EL (cell line): ENCODE measurements at regions not wholly inside any gene's neighbourhood (a gene's known extent, or its start where the extent isn't known, plus 50 kb on each side); places are given as distances from the start of the nearest gene placed in this dataset.
A peak's percentile ranks its signal among the peaks of the same experiment; 100 is the strongest.
"Not testable (repeated sequence)": the region's sequence is repeated elsewhere in the genome, so short reads cannot be mapped to it uniquely, and the experiment has no call there.

Source experiments
- DNase-seq: peaks from one replicate; pipeline ENCODE4 v3.0.0-alpha.2; 2016

DNA sequence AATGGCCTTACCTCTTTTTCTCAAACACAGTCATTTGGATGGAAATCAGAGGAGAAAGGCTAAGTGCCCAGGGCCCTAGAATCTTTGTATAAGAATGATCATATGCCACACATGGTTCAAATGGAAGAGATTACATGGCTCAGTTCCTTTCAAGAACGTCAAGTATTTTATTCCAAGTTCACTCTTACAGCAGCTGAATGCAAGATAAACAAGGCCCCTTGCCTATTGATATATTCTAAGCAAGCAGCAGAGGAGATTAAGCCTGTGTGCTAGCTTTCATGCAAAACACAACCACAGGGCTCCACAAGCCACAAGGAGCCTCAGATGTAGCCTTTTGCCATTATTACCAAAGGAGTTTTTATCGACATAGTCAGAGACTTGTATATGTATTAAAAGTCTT lies 55.3 kb upstream of the SLCO6A1 start:
- no peak for DNase-seq

DNA sequence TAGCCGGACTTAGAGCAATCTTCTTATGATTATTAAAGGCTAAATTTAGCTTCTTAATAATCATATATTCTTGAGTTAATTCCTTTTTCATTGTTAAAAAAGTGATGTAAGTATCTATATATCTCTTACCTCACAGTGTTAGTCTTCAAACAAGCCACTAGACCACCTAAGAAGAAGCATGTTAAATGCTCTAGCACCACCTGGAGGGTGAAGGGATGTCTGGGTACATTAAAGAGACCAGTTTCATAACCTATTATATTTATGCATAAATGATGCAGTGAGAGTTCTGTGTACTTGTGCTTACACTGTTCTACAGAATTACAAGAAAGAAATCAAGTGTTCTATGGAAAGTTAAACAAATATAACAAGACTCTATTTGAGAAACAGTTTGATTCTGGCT lies 55.9 kb upstream of the SLCO6A1 start:
- DNase-seq, result no peak

DNA sequence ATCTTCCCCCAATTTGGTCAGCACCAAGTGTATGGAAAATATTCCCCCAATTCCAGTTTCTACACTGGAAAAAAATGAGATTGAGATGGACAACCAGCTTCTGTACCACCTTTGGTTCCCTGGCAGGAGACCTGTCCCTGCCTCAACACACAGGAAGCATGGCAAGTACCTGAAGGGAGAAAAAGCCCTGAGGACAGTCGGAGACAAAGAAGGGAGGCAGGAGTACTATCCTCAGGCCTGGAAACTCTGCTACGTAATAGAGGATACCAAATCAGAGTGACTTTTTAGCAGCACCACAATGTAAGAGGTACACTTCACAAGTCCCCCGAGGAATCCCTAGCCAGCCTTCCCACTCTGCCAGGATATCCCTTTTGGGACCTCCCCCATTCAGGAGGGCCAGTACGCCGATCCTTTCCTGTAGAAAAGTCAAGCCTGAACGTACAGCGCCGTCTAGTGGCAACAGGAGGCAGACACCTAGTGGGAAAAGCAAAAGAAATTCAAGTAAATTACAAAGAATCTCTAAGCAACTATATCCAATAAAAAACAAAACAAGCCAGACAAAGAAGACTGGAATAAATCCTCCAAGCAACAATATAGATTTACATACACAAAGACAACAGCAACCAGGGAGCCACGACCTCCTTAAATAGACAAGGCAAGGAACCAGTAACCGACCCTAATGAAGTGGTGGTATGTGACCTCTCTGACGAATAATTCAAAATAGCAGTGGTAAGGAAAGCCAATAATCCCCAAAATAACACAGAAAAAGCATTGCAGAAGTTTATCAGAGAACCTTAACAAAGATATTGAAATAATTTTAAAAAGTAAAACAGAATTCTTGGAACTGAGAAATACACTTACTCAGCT lies 63.3 kb upstream of the SLCO6A1 start:
- peak; percentile 42 for DNase-seq

DNA sequence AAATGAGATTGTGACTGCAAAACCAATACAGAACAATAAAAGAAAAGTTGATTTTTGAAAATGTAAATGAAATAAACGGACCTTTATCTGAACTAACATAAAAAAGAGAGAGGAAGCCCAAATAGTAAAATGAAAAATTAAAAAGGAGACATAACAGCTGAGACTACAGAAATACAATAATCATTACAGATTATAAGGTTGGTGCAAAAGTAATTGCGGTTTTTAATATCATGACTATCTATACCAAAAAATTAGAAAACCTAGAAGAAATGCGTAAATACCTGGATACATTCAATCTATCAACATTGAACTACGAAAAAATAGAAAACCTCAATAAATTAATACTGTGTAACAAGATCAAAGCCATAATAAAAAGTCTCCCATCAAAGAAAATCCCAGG lies 71.9 kb upstream of the SLCO6A1 start:
- no peak for DNase-seq

DNA sequence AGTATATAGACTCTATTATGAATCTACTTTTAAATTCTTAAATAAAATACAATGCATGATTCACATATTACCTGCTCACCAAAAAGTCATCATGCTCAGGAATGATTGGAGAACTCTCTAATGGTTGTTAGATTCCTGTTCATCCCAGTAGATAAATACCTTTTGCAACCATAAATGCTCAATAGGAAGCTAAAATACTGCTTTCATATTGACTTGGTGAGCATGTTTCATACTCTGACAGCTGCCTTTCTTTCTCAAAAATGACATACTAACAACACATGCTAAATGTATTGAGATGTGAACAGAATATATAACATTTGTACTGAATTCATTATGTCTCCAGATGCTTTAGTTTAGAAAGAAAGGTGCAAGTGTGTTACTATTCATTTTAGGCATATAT lies 79.6 kb upstream of the SLCO6A1 start:
- no peak for DNase-seq

DNA sequence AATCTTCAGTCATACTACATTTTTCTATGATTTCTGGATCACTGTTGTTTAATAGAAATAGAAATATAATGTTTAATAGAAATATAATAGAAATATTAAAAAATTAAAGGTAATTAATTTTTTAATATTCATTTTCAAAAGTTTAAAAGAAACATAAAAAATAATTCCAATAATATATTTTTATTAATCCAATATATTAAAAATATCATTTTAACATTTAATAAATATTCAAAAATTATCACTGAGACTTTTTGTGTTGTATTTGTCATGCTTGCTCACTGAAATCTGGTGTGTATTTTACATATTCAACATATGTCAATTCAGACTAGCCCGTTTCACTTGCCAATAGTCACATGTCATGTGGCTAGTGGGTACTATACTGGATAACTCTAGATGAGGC lies 80.6 kb upstream of the SLCO6A1 start:
- DNase-seq, result no peak

DNA sequence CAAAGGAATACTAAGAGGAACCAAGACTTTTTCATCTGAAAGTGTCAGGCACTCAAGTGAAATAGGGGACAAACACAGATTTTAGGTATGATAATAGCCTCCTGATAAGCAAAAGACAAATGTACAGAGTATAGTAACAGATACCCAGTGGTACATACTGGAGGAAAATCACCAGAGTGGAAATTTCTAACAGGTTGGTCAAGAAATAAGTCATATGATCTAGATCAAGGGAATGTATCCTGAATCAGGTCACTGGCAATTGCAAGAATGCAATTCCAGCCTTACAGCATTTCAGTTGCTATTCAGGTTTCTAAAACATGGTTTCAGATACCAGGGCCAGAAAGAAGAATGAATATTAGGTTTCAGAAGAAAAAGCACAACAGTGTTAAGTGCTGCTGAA lies 82.2 kb upstream of the SLCO6A1 start:
- no peak for DNase-seq

DNA sequence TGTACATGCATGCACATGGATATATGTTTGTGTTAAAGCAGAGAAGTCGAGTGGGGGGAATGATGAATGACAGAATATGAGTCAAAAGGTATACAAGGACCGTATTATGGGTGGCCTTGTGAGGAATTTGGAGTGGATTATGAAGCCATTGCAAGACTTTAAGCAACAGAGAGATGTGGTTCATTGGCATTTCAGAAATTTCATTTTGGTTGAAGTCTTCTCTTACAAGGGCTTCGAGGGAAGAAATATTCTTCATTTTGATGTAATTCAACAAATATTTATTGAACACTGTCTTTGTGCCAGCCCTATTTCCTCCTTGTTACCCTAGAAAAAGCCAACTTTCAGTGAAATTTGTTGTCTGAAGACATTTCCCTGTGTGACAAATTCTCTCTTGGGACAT lies 83.9 kb upstream of the SLCO6A1 start:
- DNase-seq, result peak; percentile 39

DNA sequence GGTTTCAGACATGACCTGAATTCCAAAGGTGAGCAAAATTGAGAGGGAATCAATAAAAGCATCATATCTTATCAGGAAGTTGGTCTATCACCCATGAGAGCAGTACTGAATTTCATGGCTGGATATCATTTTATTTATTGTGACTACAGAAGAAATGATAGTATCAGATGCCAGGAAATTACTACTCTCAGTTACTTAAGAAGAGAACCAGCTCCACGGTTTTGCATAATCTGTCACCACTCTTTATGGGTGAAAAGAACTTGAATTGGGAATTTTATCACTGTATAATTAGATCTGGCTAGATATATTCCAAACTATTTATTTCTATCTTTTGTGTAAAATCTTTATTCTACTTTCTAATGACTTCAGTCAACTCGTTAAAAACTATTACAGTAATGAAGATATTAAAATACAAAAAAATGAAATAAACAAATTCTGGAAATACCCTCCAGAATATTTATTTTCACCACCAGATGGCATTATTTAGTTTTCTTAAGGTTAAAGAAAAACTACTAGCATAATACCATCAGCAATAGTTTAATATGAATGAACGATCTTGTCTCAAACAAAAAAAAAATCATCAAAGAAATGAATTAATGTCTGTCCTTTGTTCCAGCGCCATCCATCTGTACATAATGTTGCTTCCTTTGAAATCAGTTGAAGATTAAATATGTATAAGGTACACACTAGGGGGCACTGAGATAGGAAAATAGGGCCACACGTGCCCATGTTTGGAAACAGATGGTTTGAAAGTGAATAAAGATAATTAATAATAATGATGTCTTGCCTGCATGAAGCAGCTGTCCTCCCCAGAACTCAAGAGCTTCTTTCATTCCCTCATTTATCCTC lies 84.7 kb upstream of the SLCO6A1 start:
- DNase-seq, result peak; percentile 16

DNA sequence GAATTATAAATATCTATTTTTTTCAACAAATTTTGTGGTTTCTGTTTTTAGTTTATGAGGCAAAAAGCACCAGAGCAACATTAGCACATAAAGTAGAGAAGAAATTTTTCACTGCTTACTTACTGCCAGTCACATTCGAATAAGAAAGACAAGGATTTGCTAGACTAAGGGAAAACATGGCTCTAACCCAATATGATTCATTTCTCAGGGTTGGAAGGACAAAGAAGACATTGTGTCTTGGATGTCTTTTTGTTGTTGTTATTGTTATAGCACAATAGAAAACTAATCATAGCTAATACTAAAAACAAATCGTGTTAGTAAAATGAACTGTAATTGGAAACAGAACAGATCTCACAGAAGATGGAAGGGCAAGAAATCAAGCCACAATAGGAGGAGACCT lies 90.9 kb upstream of the SLCO6A1 start:
- DNase-seq, result no peak

DNA sequence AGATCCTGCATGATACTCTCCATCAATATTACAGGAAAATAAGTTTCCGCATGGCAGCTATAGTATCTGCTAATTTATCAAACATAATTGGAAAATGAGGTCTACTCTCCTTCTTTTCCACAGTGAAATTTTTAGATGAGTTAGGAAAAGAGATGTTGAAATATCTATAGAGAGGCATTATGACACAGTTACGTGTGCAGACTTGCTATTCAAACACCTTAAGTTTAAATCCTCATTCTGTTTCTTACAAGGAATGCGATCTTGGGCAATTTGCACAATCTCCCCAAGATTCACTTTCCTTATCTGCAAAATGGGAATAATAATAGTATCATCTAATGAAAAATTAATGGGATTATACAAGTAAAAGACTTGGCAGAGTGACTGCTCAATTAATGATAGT lies 91.7 kb upstream of the SLCO6A1 start:
- no peak for DNase-seq

DNA sequence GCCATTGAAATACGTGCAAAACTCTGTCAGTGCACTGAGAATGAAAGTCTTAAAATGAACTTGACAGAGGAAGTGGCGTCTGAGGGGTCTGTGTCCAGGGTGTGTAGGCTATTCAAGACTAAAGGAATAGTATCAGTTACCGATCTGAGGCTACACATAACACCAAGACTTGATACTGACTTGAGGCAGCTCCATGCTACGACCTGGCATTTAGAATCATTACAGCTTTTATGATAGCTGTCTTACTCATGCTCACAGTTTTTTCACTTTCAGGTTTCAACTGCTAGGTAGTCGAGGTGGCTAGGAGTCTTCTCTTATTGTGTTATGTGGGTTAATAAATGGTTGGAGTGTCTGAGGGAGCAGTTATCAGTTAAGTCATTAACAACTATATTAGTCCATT lies 92.8 kb upstream of the SLCO6A1 start:
- no peak for DNase-seq

DNA sequence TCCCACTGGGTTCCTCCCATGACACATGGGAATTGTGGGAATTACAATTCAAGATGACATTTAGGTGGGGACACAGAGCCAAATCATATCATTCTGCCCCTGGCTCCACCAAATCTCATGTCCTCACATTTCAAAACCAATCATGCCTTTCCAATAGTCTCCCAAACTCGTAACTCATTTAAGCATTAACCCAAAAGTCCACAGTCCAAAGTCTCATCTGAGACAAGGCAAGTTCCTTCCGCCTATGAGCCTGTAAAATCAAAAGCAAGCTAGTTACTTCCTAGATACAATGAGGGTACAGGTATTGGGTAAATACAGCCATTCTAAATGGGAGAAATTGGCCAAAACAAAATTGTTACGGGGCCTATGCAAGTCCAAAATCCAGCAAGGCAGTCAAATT lies 93.8 kb upstream of the SLCO6A1 start:
- not testable (repeated sequence) for DNase-seq

DNA sequence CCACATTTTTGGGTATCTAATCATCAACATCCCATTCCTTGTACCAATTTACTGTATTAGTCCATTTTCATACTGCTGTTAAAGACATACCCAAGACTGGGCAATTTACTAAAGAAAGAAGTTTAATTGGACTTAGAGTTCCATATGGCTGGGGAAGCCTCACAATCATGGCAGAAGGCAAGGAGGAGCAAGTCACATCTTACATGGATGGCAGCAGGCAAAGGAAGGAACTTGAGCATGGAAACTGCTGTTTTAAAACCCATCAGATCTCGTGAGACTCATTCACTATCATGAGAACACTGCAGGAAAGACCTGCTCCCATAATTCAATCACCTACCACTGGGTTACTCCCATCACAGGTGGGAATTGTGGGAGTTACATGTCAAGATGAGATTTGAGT lies 95.4 kb upstream of the SLCO6A1 start:
- DNase-seq, result no peak

DNA sequence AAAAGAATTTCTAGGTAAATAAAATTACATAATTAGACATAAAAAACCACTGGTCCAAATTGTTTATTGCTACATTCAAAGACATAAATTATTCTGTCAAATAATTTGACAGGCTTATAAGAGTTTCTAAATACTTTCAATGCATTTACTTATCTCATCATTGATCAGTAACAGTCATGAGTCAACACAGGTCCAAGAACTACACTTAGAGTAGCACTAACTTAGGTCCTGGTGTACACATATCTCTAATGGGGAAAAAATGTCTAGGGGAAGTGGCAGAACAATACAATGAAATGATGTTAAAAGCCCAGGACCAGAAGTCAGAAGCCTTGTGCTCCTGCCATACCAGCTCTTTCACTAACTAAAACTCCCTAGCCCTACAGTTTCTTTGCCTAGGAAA lies 96.5 kb upstream of the SLCO6A1 start:
- DNase-seq, result peak; percentile 11

DNA sequence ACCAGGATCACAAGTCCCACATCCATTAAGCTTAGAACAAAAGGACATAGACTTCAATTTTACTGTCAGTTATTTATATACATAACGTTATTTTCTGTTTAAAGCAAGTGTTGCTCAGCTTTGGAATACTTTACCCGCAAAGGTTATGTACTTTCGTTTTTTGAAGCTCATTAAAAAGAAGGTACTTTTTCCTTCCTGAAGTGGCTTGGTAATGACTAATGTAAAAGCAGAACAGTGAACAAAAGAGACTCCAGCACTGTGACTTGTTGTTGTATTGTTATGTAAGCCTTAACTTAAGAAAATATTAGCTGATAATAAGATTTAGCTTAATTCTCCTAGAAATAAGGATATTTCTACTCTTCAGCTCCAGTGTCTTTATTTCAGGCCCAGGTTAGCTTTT lies 97.3 kb upstream of the SLCO6A1 start:
- DNase-seq, result no peak

DNA sequence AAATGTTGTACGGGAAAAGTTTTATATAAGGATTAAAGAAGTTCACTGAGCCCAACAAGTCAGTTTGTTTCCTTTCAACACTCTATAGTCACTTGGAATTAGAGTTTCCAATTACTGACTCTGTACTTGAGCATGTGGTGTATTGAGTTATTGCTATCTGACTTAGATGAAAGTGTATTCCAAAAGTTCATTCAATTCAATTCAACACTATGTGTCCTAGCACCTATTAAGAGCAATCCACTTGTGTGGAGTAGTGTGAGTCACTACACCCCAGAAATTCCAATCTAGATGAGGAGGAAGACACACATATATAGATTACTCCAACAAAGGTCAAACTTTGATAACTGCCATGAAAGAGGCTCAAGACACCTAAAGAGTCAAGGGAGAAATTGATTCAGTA lies 98.2 kb upstream of the SLCO6A1 start:
- peak; percentile 16 for DNase-seq

DNA sequence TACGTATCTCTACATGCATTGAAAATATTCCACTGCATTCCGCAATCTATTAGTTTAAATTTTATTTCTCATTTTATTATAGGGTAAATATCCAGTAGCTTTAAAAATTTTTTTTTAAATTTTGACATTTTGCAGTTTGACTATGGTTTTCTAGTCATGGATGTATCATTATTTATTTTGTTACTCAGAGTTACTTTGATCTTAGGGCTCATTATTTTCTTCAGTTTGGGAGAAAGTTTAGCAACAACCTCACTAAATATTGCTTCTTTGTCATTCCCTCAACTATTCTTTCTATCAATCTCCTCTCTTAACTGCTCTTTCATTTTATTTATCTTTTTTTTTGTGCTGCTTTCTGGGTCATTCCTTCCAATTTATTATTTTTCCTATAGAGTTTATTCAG lies 100.5 kb upstream of the SLCO6A1 start:
- no peak for DNase-seq

DNA sequence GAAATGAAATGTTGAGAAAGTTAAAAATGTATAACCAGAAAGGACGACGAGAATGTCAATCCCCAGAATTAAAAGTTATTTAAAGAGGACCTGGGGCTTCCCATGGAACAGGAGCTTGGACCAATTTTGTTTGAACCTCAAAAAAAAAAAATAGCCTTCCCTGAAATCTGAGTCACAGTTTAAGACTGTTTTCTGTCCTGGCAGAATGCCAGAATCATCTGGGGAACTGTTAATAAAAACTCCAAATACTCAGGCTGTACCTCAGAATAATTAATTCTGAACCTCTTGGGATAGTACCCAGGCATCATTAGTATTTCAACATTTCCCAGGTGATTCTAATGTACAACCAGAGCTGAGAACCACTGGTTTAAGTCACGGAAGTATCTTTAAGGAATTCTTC lies 102.2 kb upstream of the SLCO6A1 start:
- peak; percentile 49 for DNase-seq

DNA sequence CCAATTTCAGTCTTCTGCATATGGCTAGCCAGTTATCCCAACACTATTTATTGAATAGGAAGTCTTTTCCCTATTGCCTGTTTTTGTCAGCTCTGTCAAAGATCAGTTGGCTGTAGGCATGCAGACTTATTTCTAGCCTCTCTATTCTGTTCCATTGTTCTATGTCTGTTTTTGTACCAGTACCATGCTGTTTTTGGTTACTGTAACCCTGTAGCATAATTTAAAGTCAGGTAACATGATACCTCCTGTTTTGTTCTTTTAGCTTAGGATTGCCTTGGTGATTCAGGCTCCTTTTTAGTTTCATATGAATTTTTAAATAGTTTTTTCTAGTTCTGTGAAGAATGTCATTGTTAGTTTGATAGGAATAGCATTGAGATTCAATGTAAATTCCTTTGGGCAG lies 104.9 kb upstream of the SLCO6A1 start:
- no peak for DNase-seq

DNA sequence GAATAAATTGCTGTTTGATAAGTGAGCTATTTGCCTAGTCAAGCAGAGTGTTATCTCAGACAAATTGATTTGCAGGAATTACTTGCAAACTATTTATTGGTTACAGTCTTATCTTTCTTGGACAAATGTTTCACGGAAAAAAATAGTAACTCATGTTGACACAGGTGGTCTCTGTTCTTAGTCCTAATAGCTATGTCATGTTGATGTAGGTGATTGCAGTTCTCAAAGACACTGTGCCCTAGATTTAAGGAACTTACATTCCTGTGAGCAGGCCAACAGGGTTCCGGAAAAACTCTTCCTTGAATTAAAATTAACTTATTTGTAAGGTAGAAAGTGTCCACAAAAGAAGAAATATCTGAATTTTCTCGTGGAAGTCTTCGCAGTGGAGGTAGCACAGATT lies 109.6 kb upstream of the SLCO6A1 start:
- DNase-seq, result no peak

DNA sequence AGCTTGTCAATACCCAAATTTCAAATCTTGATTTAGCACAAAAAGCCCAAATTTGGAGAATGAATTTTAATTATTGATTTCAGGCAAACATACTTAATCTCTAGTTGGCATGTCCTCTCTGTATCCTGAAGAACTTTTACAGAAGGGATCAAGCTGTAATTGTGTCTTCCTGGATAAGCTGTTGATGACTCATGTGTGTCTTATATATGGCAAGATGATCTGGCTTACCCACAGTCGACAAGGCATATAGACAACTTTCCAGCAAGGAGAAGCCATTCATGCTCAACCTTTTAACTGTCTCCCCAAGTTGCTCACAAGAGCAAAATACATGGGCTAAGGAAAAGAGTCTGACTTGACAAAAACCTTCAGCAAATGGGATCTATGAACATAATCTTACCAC lies 112.5 kb upstream of the SLCO6A1 start:
- DNase-seq, result no peak

DNA sequence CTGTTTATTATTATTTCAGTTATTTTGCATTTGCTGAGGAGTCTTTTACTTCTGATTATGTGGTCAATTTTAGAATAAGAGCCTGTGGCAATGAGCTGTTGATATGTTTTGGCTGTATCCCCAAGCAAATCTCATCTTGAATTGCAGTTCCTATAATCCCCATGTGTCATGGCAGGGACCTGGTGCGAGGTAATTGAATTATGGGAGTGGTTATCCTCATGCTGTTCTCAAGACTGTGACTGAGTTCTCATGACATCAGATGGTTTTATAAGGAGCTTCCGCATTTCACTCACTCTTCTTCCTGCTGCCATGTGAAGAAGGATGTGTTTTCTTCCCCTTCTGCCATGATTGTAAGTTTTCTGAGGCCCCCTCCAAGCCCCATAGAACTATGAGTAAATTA lies 114.9 kb upstream of the SLCO6A1 start:
- DNase-seq, result no peak
